Ovary (tissue), 7 donors: ENCODE measurements at regions not wholly inside any gene's neighbourhood (a gene's known extent, or its start where the extent isn't known, plus 50 kb on each side); places are given as distances from the start of the nearest gene placed in this dataset.

Source experiments
- DNase-seq, 5 donors: peaks; one replicate each; pipeline ENCODE4 v3.0.0-alpha.2; 2019 to 2020
- H3K27ac ChIP-seq, 2 donors: fragments of 200-600 bp; one replicate each; pipeline versions ENCODE4 v1.5.1 to v1.8.0; 2019 to 2022
- H3K27me3 ChIP-seq: fragments of 200-600 bp; one replicate; pipeline ENCODE4 v1.8.0; 2022
- H3K36me3 ChIP-seq: fragments of 200-600 bp; sonication (generic); one replicate; pipeline ENCODE4 v1.5.1; 2019
- H3K4me1 ChIP-seq: one replicate; pipeline ENCODE4 v1.8.1; 2013; ENCODE audit warnings: mild to moderate bottlenecking, moderate library complexity; ENCODE audit not compliant: insufficient read depth
- H3K4me3 ChIP-seq: fragments of 200-600 bp; sonication (generic); one replicate; pipeline ENCODE4 v1.5.1; 2017
- H3K9me3 ChIP-seq, 2 donors: fragments of 200-600 bp in 1 of 2; sonication (generic) in 1 of 2; one replicate each; pipeline versions ENCODE4 v1.5.1 to v1.8.1; 2013 to 2019; ENCODE audit warnings: mild to moderate bottlenecking in 1 of 2, moderate library complexity in 1 of 2
- EP300 ChIP-seq: sonication (generic); formaldehyde crosslinking; IDR thresholded peaks from one replicate; pipeline ENCODE4 v1.6.1; 2017; ENCODE audit warnings: antibody characterized with exemption
- POLR2A ChIP-seq: fragments of 450-650 bp; IDR thresholded peaks from one replicate; pipeline ENCODE4 v1.6.1; 2017; ENCODE audit warnings: antibody characterized with exemption, mild to moderate bottlenecking, moderate library complexity
- WGBS, 3 donors: extraction: QIAGEN DNeasy Blood & Tissue Kit in 1 of 3; methylation state at CpG; one replicate each; pipeline versions ENCODE4 v1.1.5 to v1.1.7; 2013 to 2017; 5-methylcytosine and 5-hydroxymethylcytosine counted together
- intact Hi-C, 4 donors: fragments of 100-400 bp; cut with DNase I; formaldehyde crosslinking; loops; one replicate each; pipeline versions ENCODE4 v1.11.0 to v1.15.1; 2022 to 2023
- TF ChIP-seq, protein P1 (sequence below), 3 donors: fragments of 450-650 bp in 2 of 3; fragments of 200-600 bp in 1 of 3; IDR thresholded peaks; one replicate each; pipeline versions ENCODE4 v1.5.1 to v1.8.0; 2016 to 2022; ENCODE audit warnings: antibody characterized with exemption in 3 of 3, mild to moderate bottlenecking in 1 of 3
- donor health status: DM: no; HTN: no; CAD: no; lungs with moderate emphysema.
- donor health status: DM: no; HTN: no; CAD: no.
- donor health status: Bipolar disorder and iron deficiency.
- donor health status: DM: no; HTN: no; CAD: no.
- donor health status: DM: yes; HTN: yes; CAD: no.

DNA sequence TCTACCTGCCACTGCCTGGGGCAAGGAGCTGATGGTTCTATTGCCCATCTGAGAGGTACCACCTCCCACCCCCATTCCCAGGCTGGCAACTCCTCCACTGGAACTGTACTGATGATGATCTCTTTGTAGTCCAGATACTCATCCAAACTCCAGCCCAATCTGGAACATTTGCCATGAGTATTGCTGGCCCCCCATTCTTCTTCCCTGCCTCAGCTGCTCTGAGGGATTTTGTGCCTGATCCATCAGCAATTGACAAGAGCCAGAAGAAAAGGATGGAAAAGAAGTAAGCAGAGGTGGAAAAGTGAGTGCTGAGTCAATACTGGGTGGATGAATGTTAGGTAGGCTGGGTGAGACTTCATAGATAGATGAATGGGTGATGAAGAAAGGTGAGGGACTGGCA lies 101.2 kb downstream of the NMUR2 start:
- no peak for TF ChIP-seq POLR2A
- TF ChIP-seq, protein P1, sequence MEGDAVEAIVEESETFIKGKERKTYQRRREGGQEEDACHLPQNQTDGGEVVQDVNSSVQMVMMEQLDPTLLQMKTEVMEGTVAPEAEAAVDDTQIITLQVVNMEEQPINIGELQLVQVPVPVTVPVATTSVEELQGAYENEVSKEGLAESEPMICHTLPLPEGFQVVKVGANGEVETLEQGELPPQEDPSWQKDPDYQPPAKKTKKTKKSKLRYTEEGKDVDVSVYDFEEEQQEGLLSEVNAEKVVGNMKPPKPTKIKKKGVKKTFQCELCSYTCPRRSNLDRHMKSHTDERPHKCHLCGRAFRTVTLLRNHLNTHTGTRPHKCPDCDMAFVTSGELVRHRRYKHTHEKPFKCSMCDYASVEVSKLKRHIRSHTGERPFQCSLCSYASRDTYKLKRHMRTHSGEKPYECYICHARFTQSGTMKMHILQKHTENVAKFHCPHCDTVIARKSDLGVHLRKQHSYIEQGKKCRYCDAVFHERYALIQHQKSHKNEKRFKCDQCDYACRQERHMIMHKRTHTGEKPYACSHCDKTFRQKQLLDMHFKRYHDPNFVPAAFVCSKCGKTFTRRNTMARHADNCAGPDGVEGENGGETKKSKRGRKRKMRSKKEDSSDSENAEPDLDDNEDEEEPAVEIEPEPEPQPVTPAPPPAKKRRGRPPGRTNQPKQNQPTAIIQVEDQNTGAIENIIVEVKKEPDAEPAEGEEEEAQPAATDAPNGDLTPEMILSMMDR (IDR thresholded peaks at IDR 0.05): no peak
- TF ChIP-seq EP300: no peak
- Histone ChIP-seq H3K9me3 (no peaks in the 10 kb centered on the region), H3K27ac (no peak overlapping the region), H3K27me3 (no peaks in the 10 kb centered on the region), H3K4me1 (peaks cover 5% of the 10 kb centered on the region), H3K36me3 (no peaks in the 10 kb centered on the region), H3K4me3 (no peak overlapping the region)
- DNase-seq: no peak
- intact Hi-C loops: no loop called here

- DNase-seq: no peak
- intact Hi-C loops: no loop called here
Measured at GRCh38 chr5:152297866-152298265, 107.2 kb downstream of the NMUR2 start.

GRCh38 chr5:152293189-152293588 lies 111.9 kb downstream of the NMUR2 start:
- H3K4me3 ChIP-seq: no peak overlapping the region
- no peaks in the 10 kb centered on the region for H3K27me3 ChIP-seq
- no peak overlapping the region for H3K27ac ChIP-seq
- DNase-seq: no peak
- peaks cover 6% of the 10 kb centered on the region for H3K4me1 ChIP-seq
- intact Hi-C loops: no loop called here
- no peaks in the 10 kb centered on the region for H3K9me3 ChIP-seq
- no peaks in the 10 kb centered on the region for H3K36me3 ChIP-seq
- TF ChIP-seq POLR2A: no peak
- TF ChIP-seq, protein P1 (IDR thresholded peaks at IDR 0.05): no peak
- no peak for TF ChIP-seq EP300
- WGBS, 3 donors: 59 to 82% (median 75%) methylated on average over 2 of the region's 2 CpGs

More at GRCh38 chr5:152297866-152298265, 107.2 kb downstream of the NMUR2 start:
- Histone ChIP-seq H3K4me3 (no peak overlapping the region), H3K36me3 (no peaks in the 10 kb centered on the region), H3K4me1 (peaks cover 5% of the 10 kb centered on the region), H3K27me3 (no peaks in the 10 kb centered on the region), H3K9me3 (no peaks in the 10 kb centered on the region), H3K27ac (no peak overlapping the region)
- TF ChIP-seq POLR2A (no peak), EP300 (no peak)
- TF ChIP-seq, protein P1 (IDR thresholded peaks at IDR 0.05): no peak

- Histone ChIP-seq H3K4me3 (no peak overlapping the region), H3K4me1 (peaks cover 6% of the 10 kb centered on the region), H3K9me3 (no peaks in the 10 kb centered on the region), H3K36me3 (no peaks in the 10 kb centered on the region), H3K27me3 (no peaks in the 10 kb centered on the region), H3K27ac (no peak overlapping the region)
- TF ChIP-seq, protein P1 (IDR thresholded peaks at IDR 0.05): no peak
- no peak for TF ChIP-seq EP300
- TF ChIP-seq POLR2A: no peak
- no peak for DNase-seq
- WGBS, 3 donors: 58 to 76% (median 61%) methylated on average over 5 of the region's 5 CpGs
- intact Hi-C loops: no loop called here
Measured at GRCh38 chr5:152290181-152290580, 114.9 kb downstream of the NMUR2 start.
